ENCODE measurements at regions not wholly inside any gene's neighbourhood (a gene's known extent, or its start where the extent isn't known, plus 50 kb on each side); places are given as distances from the start of the nearest gene placed in this dataset.

GRCh38 chr1:95368178-95368577 lies 134.2 kb downstream of the RWDD3 start:
- no peaks in the 10 kb centered on the region for H3K4me1 ChIP-seq (ENCODE audit: control insufficient read depth, insufficient read depth, low read length)
- ChIA-PET POLR2A (no interaction called here), CTCF (no interaction called here)
- H3K9me3 ChIP-seq (ENCODE audit: control insufficient read depth, insufficient read depth, low read depth, low read length), result no peaks in the 10 kb centered on the region
- no peak for TF ChIP-seq ZNF600 (tag by site-specific recombination; IDR thresholded peaks at IDR 0.05)
- TF ChIP-seq ZBTB7A (tag by site-specific recombination; IDR thresholded peaks at IDR 0.05; ENCODE audit: low read depth), result no peak
- no peak for TF ChIP-seq ZNF292 (tag by site-specific recombination; IDR thresholded peaks at IDR 0.05; ENCODE audit: borderline replicate concordance, low read depth)
- no peak overlapping the region for H3K4me3 ChIP-seq (ENCODE audit: low read depth, low read length)
- H3K27ac ChIP-seq (ENCODE audit: extremely low read depth, low read depth, low read length), result no peak overlapping the region
- H3K36me3 ChIP-seq (ENCODE audit: control insufficient read depth in 2 of 2, insufficient read depth in 1 of 2, low read length in 2 of 2), result no peaks in the 10 kb centered on the region

- Histone ChIP-seq H3K4me1 (ENCODE audit: control insufficient read depth, insufficient read depth, low read length) (no peaks in the 10 kb centered on the region), H3K36me3 (ENCODE audit: control insufficient read depth in 2 of 2, insufficient read depth in 1 of 2, low read length in 2 of 2) (no peaks in the 10 kb centered on the region), H3K4me3 (ENCODE audit: low read depth, low read length) (no peak overlapping the region), H3K27ac (ENCODE audit: extremely low read depth, low read depth, low read length) (no peak overlapping the region), H3K9me3 (ENCODE audit: control insufficient read depth, insufficient read depth, low read depth, low read length) (no peaks in the 10 kb centered on the region)
- TF ChIP-seq ZNF433 (tag by site-specific recombination; IDR thresholded peaks at IDR 0.05; ENCODE audit: low read depth) (no peak), ZNF518A (tag by site-specific recombination; conservative IDR thresholded peaks at IDR 0.05; ENCODE audit: low read depth) (no peak), ZNF510 (tag by site-specific recombination; IDR thresholded peaks at IDR 0.05; ENCODE audit: insufficient replicate concordance) (no peak), ZBTB1 (tag by site-specific recombination; IDR thresholded peaks at IDR 0.05) (no peak), GLIS1 (tag by site-specific recombination; IDR thresholded peaks at IDR 0.05) (no peak), HIC1 (tag by site-specific recombination; IDR thresholded peaks at IDR 0.05) (no peak), GLIS2 (tag by site-specific recombination; IDR thresholded peaks at IDR 0.05) (no peak), ZFP41 (tag by site-specific recombination; IDR thresholded peaks at IDR 0.05; ENCODE audit: borderline replicate concordance) (no peak), SP2 (tag by site-specific recombination; IDR thresholded peaks at IDR 0.05) (no peak), BCL11B (tag by site-specific recombination; IDR thresholded peaks at IDR 0.05; ENCODE audit: low read depth) (no peak), SP3 (tag by site-specific recombination; IDR thresholded peaks at IDR 0.05) (no peak)
- POLR2A ChIA-PET, result no interaction called here
- CTCF ChIA-PET, result no interaction called here
These were observed 136.1 kb downstream of the RWDD3 start for GRCh38 chr1:95369985-95370690.

All from HEK293 (cell line).